ENCODE measurements at regions not wholly inside any gene's neighbourhood (a gene's known extent, or its start where the extent isn't known, plus 50 kb on each side); places are given as distances from the start of the nearest gene placed in this dataset.

DNA sequence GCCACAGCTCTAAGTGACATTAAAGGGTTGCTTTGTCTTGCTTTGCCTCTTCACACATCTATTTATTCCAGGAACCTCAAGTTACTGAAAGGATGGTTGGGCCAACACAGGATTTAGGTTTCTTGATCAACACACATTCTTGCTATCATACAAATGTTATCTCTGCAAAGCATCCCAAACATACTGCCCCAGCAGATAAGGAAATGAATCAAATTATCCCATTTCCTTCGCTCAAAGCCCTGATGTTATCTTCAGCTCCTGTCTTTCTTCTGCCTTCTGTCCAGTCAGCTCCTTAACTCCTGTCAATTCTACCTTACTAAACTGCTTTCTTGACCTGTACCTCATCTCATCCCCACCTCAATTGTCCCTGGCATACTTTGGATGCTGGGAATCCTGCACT, 355.9 kb upstream of the TENM4 start:
- Histone ChIP-seq H3K4me1 (ENCODE audit: control insufficient read depth in 1 of 2, extremely low read depth in 1 of 2, insufficient read depth in 2 of 2, low read length in 2 of 2) (no peaks in the 10 kb centered on the region), H3K27ac (ENCODE audit: low read length) (no peak overlapping the region), H3K27me3 (replicated peaks in 1 of 2; ENCODE audit: control insufficient read depth in 2 of 2, extremely low read depth in 1 of 2, insufficient read depth in 2 of 2, low read length in 1 of 2) (no peaks in the 10 kb centered on the region), H3K9me3 (no peaks in the 10 kb centered on the region), H3K4me3 (ENCODE audit: control insufficient read depth in 1 of 2, extremely low read depth in 1 of 2, low read length in 1 of 2) (no peak overlapping the region), H3K36me3 (ENCODE audit: control insufficient read depth in 2 of 2, extremely low read depth in 1 of 2, insufficient read depth in 1 of 2, low read length in 1 of 2) (no peaks in the 10 kb centered on the region)
- Mint-ChIP-seq H3K27me3 (no peaks in the 10 kb centered on the region), H3K36me3 (no peaks in the 10 kb centered on the region), H3K4me3 (no peak overlapping the region), H3K27ac (no peak overlapping the region), H3K9me3 (peaks cover 15 to 19% (median 16%) of the 10 kb centered on the region in 3 donors), H3K4me1 (no peaks in the 10 kb centered on the region)
- ChIA-PET CTCF (no interaction called here), POLR2A (no interaction called here)
- DNase-seq: no peak
- 60% methylated on average over 1 of the region's 1 CpG for WGBS (ENCODE audit: insufficient coverage)
- no peak for ATAC-seq (replicated peaks in 1 of 4)

DNA sequence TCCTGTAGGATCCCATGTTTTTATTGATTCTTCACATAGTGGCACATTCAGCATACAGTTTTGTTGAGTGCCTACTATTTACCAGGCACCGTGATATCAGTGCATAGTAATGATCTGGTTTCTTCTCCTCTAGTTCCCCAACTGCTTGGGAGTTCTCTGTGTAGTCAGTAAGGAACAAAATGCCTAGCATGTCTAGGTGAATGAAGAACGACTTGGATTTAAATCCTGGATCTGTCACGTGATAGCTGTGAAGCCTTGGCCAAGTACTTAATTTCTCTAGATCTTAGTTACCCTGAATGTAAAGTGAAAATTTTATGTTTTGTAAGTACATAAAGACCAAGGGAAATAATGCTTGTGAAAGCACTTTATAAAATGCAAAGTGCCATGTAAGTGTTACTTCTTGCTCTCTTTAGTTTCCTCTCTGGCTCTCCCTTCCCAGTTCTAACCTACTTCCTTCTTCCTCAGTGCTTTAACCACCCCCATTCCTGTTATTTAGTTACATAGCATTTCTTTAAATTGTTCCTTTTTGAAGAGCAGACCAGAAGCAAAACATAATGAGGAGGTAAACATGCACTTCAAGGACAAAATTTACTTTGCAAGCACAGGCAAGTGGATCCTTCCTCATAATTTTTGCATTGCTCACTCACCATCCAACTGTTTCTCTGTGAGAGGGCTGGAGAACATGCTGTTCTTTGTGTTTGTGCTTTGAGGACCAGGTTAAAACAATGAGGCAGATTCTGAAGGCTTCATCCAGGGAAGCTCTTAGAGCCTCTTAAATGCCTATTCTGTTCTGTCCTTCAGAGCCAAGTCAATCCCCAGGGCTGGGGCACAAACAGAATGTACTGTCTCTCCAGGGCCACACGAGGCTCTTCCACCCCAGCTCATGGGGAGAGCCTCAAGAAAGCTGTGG, 353.9 kb upstream of the TENM4 start:
- ChIA-PET POLR2A (no interaction called here), CTCF (no interaction called here)
- no peaks in the 10 kb centered on the region for H3K36me3 Mint-ChIP-seq
- H3K27me3 ChIP-seq (replicated peaks in 1 of 2; ENCODE audit: control insufficient read depth in 2 of 2, extremely low read depth in 1 of 2, insufficient read depth in 2 of 2, low read length in 1 of 2): no peaks in the 10 kb centered on the region
- H3K27ac ChIP-seq (ENCODE audit: low read length): no peak overlapping the region
- peaks cover 16 to 24% (median 19%) of the 10 kb centered on the region in 3 donors for H3K9me3 Mint-ChIP-seq
- no peaks in the 10 kb centered on the region for H3K4me1 ChIP-seq (ENCODE audit: control insufficient read depth in 1 of 2, extremely low read depth in 1 of 2, insufficient read depth in 2 of 2, low read length in 2 of 2)
- H3K4me3 Mint-ChIP-seq: no peak overlapping the region
- H3K4me1 Mint-ChIP-seq: no peaks in the 10 kb centered on the region
- ATAC-seq (replicated peaks in 1 of 4) (no peak), DNase-seq (no peak)
- H3K4me3 ChIP-seq (ENCODE audit: control insufficient read depth in 1 of 2, extremely low read depth in 1 of 2, low read length in 1 of 2): no peak overlapping the region
- H3K36me3 ChIP-seq (ENCODE audit: control insufficient read depth in 2 of 2, extremely low read depth in 1 of 2, insufficient read depth in 1 of 2, low read length in 1 of 2): no peaks in the 10 kb centered on the region
- WGBS (ENCODE audit: insufficient coverage): 50% methylated on average over 1 of the region's 4 CpGs
- H3K27ac Mint-ChIP-seq: no peak overlapping the region
- H3K9me3 ChIP-seq: no peaks in the 10 kb centered on the region
- no peaks in the 10 kb centered on the region for H3K27me3 Mint-ChIP-seq

DNA sequence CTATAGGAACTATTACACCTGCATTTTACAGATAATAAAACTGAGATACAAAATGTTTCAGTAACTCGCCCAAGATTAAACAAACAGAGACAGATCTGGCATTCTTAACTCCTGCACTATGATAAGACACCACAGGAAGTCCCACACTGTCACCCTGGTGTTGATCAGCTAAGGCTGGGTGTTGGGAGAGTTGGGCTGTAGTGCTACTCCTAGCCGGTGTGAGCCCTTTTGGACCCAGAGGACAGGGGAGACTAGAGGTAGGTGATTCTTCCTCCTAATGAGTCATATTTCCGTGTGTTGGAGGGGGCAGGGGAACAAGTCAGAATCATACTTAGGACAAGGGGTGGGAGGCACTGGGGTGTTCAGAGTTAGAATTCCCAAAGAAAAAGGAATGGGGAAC, 353.2 kb upstream of the TENM4 start:
- Mint-ChIP-seq H3K36me3 (no peaks in the 10 kb centered on the region), H3K4me1 (no peaks in the 10 kb centered on the region), H3K4me3 (no peak overlapping the region), H3K9me3 (peaks cover 16 to 24% (median 17%) of the 10 kb centered on the region in 3 donors), H3K27me3 (no peaks in the 10 kb centered on the region), H3K27ac (no peak overlapping the region)
- ChIA-PET CTCF (no interaction called here), POLR2A (no interaction called here)
- no peaks in the 10 kb centered on the region for H3K36me3 ChIP-seq (ENCODE audit: control insufficient read depth in 2 of 2, extremely low read depth in 1 of 2, insufficient read depth in 1 of 2, low read length in 1 of 2)
- no peak overlapping the region for H3K4me3 ChIP-seq (ENCODE audit: control insufficient read depth in 1 of 2, extremely low read depth in 1 of 2, low read length in 1 of 2)
- no peaks in the 10 kb centered on the region for H3K9me3 ChIP-seq
- H3K27ac ChIP-seq (ENCODE audit: low read length): no peak overlapping the region
- ATAC-seq (replicated peaks in 1 of 4) (no peak), DNase-seq (no peak)
- H3K4me1 ChIP-seq (ENCODE audit: control insufficient read depth in 1 of 2, extremely low read depth in 1 of 2, insufficient read depth in 2 of 2, low read length in 2 of 2): no peaks in the 10 kb centered on the region
- no peaks in the 10 kb centered on the region for H3K27me3 ChIP-seq (replicated peaks in 1 of 2; ENCODE audit: control insufficient read depth in 2 of 2, extremely low read depth in 1 of 2, insufficient read depth in 2 of 2, low read length in 1 of 2)
- 83% methylated on average over 2 of the region's 3 CpGs for WGBS (ENCODE audit: insufficient coverage)

GRCh38 chr11:79786961-79787360, 346.1 kb upstream of the TENM4 start:
- POLR2A ChIA-PET: no interaction called here
- no peaks in the 10 kb centered on the region for H3K36me3 Mint-ChIP-seq
- ATAC-seq (replicated peaks in 1 of 4) (no peak), DNase-seq (no peak)
- H3K27ac Mint-ChIP-seq: no peak overlapping the region
- no CpG with 5 or more reads among the region's 1 CpG for WGBS (ENCODE audit: insufficient coverage)
- H3K27me3 ChIP-seq (replicated peaks in 1 of 2; ENCODE audit: control insufficient read depth in 2 of 2, extremely low read depth in 1 of 2, insufficient read depth in 2 of 2, low read length in 1 of 2): no peaks in the 10 kb centered on the region
- H3K4me3 ChIP-seq (ENCODE audit: control insufficient read depth in 1 of 2, extremely low read depth in 1 of 2, low read length in 1 of 2): no peak overlapping the region
- H3K27me3 Mint-ChIP-seq: no peaks in the 10 kb centered on the region
- H3K9me3 ChIP-seq: no peaks in the 10 kb centered on the region
- no peaks in the 10 kb centered on the region for H3K4me1 Mint-ChIP-seq
- H3K27ac ChIP-seq (ENCODE audit: low read length): no peak overlapping the region
- H3K36me3 ChIP-seq (ENCODE audit: control insufficient read depth in 2 of 2, extremely low read depth in 1 of 2, insufficient read depth in 1 of 2, low read length in 1 of 2): no peaks in the 10 kb centered on the region
- peaks cover 12 to 22% (median 14%) of the 10 kb centered on the region in 3 donors for H3K9me3 Mint-ChIP-seq
- H3K4me3 Mint-ChIP-seq: no peak overlapping the region
- H3K4me1 ChIP-seq (ENCODE audit: control insufficient read depth in 1 of 2, extremely low read depth in 1 of 2, insufficient read depth in 2 of 2, low read length in 2 of 2): no peaks in the 10 kb centered on the region
- CTCF ChIA-PET: no interaction called here

GRCh38 chr11:79783833-79784232, 343.0 kb upstream of the TENM4 start:
- Mint-ChIP-seq H3K4me1 (no peaks in the 10 kb centered on the region), H3K27me3 (no peaks in the 10 kb centered on the region), H3K27ac (no peak overlapping the region), H3K4me3 (no peak overlapping the region), H3K9me3 (peaks cover 10 to 24% (median 13%) of the 10 kb centered on the region in 3 donors), H3K36me3 (no peaks in the 10 kb centered on the region)
- ChIA-PET CTCF (no interaction called here), POLR2A (no interaction called here)
- no peak overlapping the region for H3K4me3 ChIP-seq (ENCODE audit: control insufficient read depth in 1 of 2, extremely low read depth in 1 of 2, low read length in 1 of 2)
- H3K4me1 ChIP-seq (ENCODE audit: control insufficient read depth in 1 of 2, extremely low read depth in 1 of 2, insufficient read depth in 2 of 2, low read length in 2 of 2): no peaks in the 10 kb centered on the region
- no peak overlapping the region for H3K27ac ChIP-seq (ENCODE audit: low read length)
- DNase-seq (no peak), ATAC-seq (replicated peaks in 1 of 4) (no peak)
- 100% methylated on average over 1 of the region's 4 CpGs for WGBS (ENCODE audit: insufficient coverage)
- no peaks in the 10 kb centered on the region for H3K9me3 ChIP-seq
- H3K36me3 ChIP-seq (ENCODE audit: control insufficient read depth in 2 of 2, extremely low read depth in 1 of 2, insufficient read depth in 1 of 2, low read length in 1 of 2): no peaks in the 10 kb centered on the region
- no peaks in the 10 kb centered on the region for H3K27me3 ChIP-seq (replicated peaks in 1 of 2; ENCODE audit: control insufficient read depth in 2 of 2, extremely low read depth in 1 of 2, insufficient read depth in 2 of 2, low read length in 1 of 2)

DNA sequence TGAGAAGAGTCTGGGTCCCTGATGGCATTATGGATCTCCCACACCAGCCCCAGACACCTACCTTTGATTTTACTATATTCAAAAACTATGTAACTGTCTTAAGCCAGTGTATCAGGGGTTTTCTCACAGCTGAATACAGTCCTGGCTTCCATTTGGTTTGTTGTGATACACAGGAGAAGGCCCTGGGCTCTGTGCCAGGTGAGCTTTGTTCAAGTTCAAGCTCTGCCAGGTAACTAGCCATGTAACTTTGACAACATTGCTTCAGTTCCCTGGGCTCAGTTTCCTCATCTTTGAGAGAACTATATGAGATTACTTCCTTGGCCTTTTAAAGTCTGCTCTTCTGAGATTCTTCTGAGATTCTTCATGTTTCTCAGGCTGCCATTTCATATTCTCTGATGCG, 327.5 kb upstream of the TENM4 start:
- Histone ChIP-seq H3K4me1 (ENCODE audit: control insufficient read depth in 1 of 2, extremely low read depth in 1 of 2, insufficient read depth in 2 of 2, low read length in 2 of 2) (no peaks in the 10 kb centered on the region), H3K27ac (ENCODE audit: low read length) (no peak overlapping the region), H3K27me3 (replicated peaks in 1 of 2; ENCODE audit: control insufficient read depth in 2 of 2, extremely low read depth in 1 of 2, insufficient read depth in 2 of 2, low read length in 1 of 2) (no peaks in the 10 kb centered on the region), H3K4me3 (ENCODE audit: control insufficient read depth in 1 of 2, extremely low read depth in 1 of 2, low read length in 1 of 2) (no peak overlapping the region), H3K36me3 (ENCODE audit: control insufficient read depth in 2 of 2, extremely low read depth in 1 of 2, insufficient read depth in 1 of 2, low read length in 1 of 2) (no peaks in the 10 kb centered on the region), H3K9me3 (no peaks in the 10 kb centered on the region)
- H3K9me3 Mint-ChIP-seq: peaks cover 15 to 16% (median 15%) of the 10 kb centered on the region in 3 donors
- H3K4me1 Mint-ChIP-seq: no peaks in the 10 kb centered on the region
- CTCF ChIA-PET: no interaction called here
- DNase-seq (no peak), ATAC-seq (replicated peaks in 1 of 4) (no peak)
- WGBS (ENCODE audit: insufficient coverage): 50% methylated on average over 1 of the region's 1 CpG
- H3K27ac Mint-ChIP-seq: no peak overlapping the region
- no peak overlapping the region for H3K4me3 Mint-ChIP-seq
- H3K27me3 Mint-ChIP-seq: no peaks in the 10 kb centered on the region
- H3K36me3 Mint-ChIP-seq: no peaks in the 10 kb centered on the region
- POLR2A ChIA-PET: no interaction called here
